Activated naive CD4-positive, alpha-beta T cell treated with anti-CD3 and anti-CD28 coated beads, Interleukin-2, amount 50 U/mL, for 24 hours (primary cell): ENCODE measurements at regions not wholly inside any gene's neighbourhood (a gene's known extent, or its start where the extent isn't known, plus 50 kb on each side); places are given as distances from the start of the nearest gene placed in this dataset.

Experiments
- H3K27ac Mint-ChIP-seq: one replicate; pipeline ENCODE4 v1.8.0; 2021; ENCODE audit warnings: mild to moderate bottlenecking, mixed read lengths
- H3K27me3 Mint-ChIP-seq: one replicate; pipeline ENCODE4 v1.8.0; 2021; ENCODE audit warnings: mixed read lengths
- H3K36me3 Mint-ChIP-seq: one replicate; pipeline ENCODE4 v1.8.0; 2021; ENCODE audit warnings: mixed read lengths
- H3K4me1 Mint-ChIP-seq: one replicate; pipeline ENCODE4 v1.8.0; 2021; ENCODE audit warnings: mixed read lengths
- H3K4me3 Mint-ChIP-seq: one replicate; pipeline ENCODE4 v1.8.0; 2021; ENCODE audit warnings: mild to moderate bottlenecking, mixed read lengths
- H3K9me3 Mint-ChIP-seq: one replicate; pipeline ENCODE4 v1.8.0; 2021; ENCODE audit warnings: mixed read lengths

DNA sequence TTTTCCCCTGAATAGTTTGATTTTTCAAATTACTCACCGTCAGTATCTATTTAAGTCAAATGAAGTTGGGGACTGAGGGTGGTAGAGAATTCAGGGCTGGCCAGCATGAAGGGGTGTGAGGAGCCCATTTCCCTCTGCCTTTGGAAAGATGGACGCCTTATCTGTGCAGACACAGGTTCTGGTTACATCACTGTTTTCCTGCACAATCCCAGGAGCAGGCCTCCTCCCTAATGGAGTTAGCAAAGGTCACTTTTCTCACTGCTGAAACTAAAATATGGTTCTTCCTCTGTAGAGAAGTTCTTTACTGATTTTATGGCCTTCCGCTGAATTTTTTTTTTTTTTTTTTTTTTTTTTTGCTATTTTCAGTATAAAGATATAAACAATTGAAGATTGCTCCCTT lies 69.1 kb downstream of the FOXD1 start:
- H3K27ac Mint-ChIP-seq = no peak overlapping the region
- no peak overlapping the region for H3K4me3 Mint-ChIP-seq
- H3K27me3 Mint-ChIP-seq = peaks cover 59% of the 10 kb centered on the region
- H3K9me3 Mint-ChIP-seq = peaks cover 10% of the 10 kb centered on the region
- H3K4me1 Mint-ChIP-seq = peaks cover 15% of the 10 kb centered on the region
- peaks cover 10% of the 10 kb centered on the region for H3K36me3 Mint-ChIP-seq

DNA sequence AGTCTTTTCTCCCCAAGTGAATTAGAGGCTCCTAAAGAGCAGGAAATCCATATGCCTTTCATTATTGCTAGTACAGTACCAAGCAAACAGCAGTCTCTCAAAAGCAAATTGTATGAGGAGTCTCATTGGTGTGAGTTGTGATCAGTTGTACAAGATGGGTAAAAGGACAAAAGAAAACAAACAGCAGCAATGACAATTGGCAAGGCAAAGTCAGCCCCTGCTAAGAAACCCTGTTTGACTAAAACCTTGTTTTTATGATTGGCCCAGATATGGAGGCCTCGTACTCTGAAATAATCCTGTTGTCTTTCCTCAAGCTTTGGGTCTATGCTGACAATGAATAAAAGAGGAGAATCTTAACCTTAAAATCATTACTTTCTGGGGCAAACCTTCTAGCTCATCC lies 69.8 kb downstream of the FOXD1 start:
- H3K4me3 Mint-ChIP-seq = no peak overlapping the region
- H3K27me3 Mint-ChIP-seq = peaks cover 58% of the 10 kb centered on the region
- no peak overlapping the region for H3K27ac Mint-ChIP-seq
- H3K36me3 Mint-ChIP-seq = peaks cover 3% of the 10 kb centered on the region
- H3K4me1 Mint-ChIP-seq = peaks cover 15% of the 10 kb centered on the region
- H3K9me3 Mint-ChIP-seq = peaks cover 3% of the 10 kb centered on the region

DNA sequence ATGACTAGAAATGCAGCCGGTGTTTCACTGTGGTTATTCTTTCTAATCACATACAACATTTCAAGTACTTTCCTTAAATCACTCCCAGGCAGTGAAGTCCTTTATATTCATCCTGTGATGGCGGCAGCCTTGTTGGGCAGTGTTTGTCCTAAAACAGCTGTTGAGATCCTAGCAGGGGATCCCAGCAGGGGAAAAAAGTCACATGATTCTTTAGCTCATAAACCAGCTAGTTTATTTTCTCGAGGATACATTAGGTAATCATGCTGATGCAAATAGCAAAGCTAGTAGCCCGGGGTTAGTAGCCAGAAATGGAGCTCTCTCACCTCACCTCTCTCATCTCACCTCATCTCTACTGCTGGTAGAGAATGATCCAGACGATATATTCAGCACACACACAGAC lies 70.5 kb downstream of the FOXD1 start:
- peaks cover 2% of the 10 kb centered on the region for H3K36me3 Mint-ChIP-seq
- peaks cover 59% of the 10 kb centered on the region for H3K27me3 Mint-ChIP-seq
- no peak overlapping the region for H3K27ac Mint-ChIP-seq
- no peak overlapping the region for H3K4me3 Mint-ChIP-seq
- no peaks in the 10 kb centered on the region for H3K9me3 Mint-ChIP-seq
- peaks cover 15% of the 10 kb centered on the region for H3K4me1 Mint-ChIP-seq

DNA sequence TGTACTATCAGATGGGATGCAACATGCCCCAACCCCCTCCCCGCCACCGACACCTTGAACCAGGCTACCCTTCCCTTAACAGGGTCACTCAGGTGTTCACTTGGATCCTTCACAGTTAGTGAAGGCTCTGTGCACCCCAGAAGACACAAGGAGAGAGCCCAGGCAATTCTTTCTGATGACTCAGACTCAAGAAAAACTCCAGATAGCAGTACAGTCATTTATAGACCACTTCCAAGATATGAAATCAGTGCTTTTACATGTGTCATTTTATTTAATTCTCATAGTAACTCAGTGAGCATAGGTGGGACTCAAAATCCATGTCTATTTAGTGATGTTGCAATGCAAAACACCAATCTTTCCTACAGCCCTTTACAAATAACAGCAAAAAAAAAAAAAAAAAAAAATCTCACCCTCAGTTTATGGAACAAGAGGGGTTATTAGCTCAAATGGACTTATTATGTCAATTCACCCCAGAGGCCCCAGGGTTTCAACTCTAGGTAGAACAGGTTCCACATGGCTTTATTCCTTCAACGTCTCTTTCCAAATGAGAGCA lies 71.9 kb downstream of the FOXD1 start:
- no peak overlapping the region for H3K4me3 Mint-ChIP-seq
- H3K36me3 Mint-ChIP-seq = no peaks in the 10 kb centered on the region
- H3K27ac Mint-ChIP-seq = no peak overlapping the region
- peaks cover 56% of the 10 kb centered on the region for H3K27me3 Mint-ChIP-seq
- H3K4me1 Mint-ChIP-seq = peaks cover 15% of the 10 kb centered on the region
- no peaks in the 10 kb centered on the region for H3K9me3 Mint-ChIP-seq

DNA sequence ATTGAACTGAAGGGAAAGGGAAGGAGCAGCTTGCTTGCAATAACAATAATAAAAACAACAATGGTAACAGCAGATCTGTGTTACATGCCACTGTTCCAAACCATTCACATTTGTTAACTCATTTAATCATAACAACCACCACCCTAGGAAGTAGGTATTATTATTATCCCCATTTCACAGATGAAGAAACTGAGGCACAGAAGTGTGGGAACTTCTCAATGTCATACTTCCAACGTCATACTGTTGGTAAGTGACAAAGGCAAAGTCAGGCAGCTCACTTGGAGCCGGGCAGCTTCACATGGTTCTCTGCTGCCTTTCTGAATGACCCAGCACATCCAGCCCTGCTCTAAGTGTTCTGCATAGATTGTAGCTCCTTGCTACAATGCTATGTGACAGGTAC lies 72.6 kb downstream of the FOXD1 start:
- peaks cover 10% of the 10 kb centered on the region for H3K4me1 Mint-ChIP-seq
- H3K4me3 Mint-ChIP-seq = no peak overlapping the region
- no peaks in the 10 kb centered on the region for H3K36me3 Mint-ChIP-seq
- H3K27me3 Mint-ChIP-seq = peaks cover 57% of the 10 kb centered on the region
- H3K9me3 Mint-ChIP-seq = no peaks in the 10 kb centered on the region
- H3K27ac Mint-ChIP-seq = no peak overlapping the region

DNA sequence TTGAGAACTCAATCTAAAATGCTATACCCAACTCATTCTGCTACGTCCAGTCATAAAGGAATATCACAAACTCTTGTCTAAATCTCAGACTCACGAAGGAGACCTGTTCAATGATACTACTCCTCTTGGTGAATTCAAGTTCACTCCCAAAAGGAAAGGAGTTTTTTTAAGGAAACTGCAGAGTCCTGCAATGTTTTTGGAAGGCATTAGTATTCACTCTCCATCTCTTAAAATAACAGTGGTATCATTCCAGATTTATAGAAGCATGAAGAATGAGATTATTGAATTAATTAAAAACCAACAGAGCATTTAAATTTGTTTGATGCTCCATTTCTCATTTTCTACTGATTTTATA lies 73.4 kb downstream of the FOXD1 start:
- H3K27me3 Mint-ChIP-seq = peaks cover 49% of the 10 kb centered on the region

DNA sequence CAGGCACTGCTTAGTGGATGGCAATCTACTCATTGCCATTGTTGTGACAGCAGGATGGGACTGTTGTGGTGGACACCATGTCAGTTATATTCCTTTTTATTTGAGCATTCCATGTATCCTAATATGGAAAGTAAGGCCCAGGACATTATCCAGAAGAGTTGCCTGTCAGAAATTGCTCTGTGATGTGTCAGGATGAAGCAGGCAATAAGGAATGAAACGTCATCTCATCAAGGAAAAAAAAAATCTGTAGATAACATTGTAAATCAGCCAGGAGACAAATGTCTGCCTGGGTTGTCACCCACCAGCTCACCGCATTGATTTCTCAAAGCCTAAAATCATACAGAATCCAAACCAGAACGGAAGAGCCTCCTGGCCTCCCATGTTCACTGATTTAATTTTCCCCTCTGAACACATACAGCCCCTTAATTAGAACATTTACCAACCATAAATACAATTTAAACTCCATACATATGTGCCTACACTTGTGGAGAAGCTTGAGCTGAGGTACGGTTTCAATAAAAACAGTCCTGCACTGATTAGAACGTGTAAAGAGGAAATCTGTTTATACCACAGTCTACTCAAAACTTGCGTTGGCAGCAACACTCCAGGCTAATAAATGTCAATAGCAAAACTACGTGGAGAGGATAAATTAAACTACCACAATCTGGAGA lies 73.9 kb downstream of the FOXD1 start:
- no peaks in the 10 kb centered on the region for H3K9me3 Mint-ChIP-seq
- H3K27ac Mint-ChIP-seq = no peak overlapping the region
- no peak overlapping the region for H3K4me3 Mint-ChIP-seq
- H3K36me3 Mint-ChIP-seq = no peaks in the 10 kb centered on the region
- no peaks in the 10 kb centered on the region for H3K4me1 Mint-ChIP-seq
- H3K27me3 Mint-ChIP-seq = peaks cover 45% of the 10 kb centered on the region

More for the DNA sequence above, 73.4 kb downstream of the FOXD1 start:
- Mint-ChIP-seq H3K9me3 (no peaks in the 10 kb centered on the region), H3K4me1 (peaks cover 2% of the 10 kb centered on the region), H3K27ac (no peak overlapping the region), H3K36me3 (no peaks in the 10 kb centered on the region), H3K4me3 (no peak overlapping the region)

DNA sequence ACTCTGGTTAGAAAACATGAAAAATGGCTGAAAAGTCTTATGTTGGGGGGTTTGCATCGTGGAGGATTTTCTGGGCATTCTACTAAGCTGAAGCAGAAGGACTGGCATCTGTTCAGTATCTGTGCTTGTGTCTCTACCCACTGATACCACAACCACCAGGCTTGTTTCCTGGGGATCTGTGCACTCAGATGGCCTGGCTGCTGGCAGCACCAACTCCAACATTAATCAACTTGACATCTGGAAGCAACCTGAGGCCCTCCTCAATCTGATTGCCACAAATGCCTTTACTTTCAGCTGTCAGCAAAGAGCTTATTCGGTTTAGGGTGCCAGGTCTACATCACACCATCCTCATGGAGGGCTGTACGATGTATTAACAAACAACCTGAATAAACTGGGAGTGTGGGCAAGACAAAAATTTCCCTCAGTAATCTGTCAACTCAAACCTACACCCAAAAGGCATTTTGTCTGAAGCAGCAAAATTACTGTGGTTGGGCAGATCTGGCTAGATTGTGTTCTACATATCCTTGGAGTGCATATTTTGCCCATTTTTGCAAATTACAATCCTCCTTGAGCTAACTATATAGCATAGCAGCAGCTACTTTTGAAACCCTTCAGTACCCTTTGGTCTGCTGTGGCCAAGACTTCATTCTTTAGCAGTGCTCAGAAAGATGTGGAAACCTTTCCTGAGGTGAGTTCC lies 74.6 kb downstream of the FOXD1 start:
- Mint-ChIP-seq H3K4me3 (no peak overlapping the region), H3K4me1 (no peaks in the 10 kb centered on the region), H3K36me3 (no peaks in the 10 kb centered on the region), H3K27ac (no peak overlapping the region), H3K9me3 (no peaks in the 10 kb centered on the region), H3K27me3 (peaks cover 45% of the 10 kb centered on the region)

DNA sequence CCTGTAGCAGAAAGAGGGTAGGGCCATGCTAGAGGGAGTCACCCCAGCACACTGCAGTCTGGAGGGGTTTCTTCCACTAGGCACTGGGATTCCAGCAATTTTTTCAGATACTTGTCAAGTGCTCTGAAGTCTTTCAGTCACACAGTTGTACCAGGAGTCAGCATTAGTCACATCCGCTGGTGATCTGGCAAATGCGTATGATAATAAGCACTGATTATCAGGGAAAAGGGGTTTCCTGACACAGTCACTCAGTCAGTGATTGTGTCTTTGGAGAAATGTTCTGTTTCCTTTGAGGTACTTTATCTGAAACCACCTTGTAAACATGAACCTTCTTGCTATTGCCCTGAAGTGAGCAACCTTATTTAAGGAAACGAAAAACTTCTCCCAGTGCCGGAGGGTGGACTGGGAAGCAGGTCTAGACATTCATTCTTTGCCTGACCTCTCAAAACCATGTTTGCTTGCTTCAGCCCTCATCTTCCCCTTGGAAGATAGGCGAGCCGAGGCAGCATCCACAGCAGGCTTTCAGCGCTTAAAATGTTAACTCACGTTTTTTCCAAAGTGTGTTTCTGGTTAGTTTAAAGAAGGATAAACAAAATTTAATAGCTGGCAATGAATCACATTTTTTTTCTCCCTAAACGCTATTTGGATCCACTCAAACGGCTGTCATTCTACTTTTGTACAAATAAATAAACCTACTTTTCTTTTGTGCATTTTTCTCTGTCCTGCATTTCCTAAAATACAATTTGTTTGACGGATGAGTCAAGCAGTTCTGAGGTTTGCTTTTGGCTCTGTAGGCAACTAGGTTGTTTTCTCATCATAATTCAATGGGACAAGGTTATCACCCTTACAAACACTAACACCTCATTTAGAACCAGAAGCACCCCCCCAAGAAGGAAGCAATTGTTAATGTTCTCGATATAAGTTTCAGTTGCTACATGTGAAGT lies 77.7 kb downstream of the FOXD1 start:
- no peaks in the 10 kb centered on the region for H3K9me3 Mint-ChIP-seq
- no peaks in the 10 kb centered on the region for H3K4me1 Mint-ChIP-seq
- peaks cover 30% of the 10 kb centered on the region for H3K27me3 Mint-ChIP-seq
- no peak overlapping the region for H3K4me3 Mint-ChIP-seq
- no peak overlapping the region for H3K27ac Mint-ChIP-seq
- no peaks in the 10 kb centered on the region for H3K36me3 Mint-ChIP-seq

DNA sequence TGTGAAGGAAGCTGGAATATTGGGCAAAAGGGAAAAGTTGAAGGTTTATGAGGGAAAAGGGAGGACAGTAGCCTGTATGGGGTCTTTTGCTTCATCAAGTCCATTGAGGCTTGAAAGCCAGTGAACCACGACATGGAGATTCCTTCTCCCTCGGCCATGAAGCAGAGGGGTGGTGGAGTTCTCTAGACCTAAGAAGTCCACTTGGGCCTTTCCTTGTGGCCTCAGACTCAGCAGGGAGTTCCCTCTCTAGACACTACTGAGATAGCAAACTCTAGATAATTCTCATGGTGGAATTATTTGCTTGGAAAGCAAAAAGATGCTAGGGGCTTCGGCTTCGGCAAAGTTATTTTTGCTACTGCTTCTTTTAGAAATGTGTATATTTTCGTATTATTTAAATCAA lies 78.5 kb downstream of the FOXD1 start:
- H3K4me3 Mint-ChIP-seq = no peak overlapping the region
- H3K4me1 Mint-ChIP-seq = no peaks in the 10 kb centered on the region
- H3K27me3 Mint-ChIP-seq = peaks cover 25% of the 10 kb centered on the region
- no peak overlapping the region for H3K27ac Mint-ChIP-seq
- H3K36me3 Mint-ChIP-seq = no peaks in the 10 kb centered on the region
- no peaks in the 10 kb centered on the region for H3K9me3 Mint-ChIP-seq

DNA sequence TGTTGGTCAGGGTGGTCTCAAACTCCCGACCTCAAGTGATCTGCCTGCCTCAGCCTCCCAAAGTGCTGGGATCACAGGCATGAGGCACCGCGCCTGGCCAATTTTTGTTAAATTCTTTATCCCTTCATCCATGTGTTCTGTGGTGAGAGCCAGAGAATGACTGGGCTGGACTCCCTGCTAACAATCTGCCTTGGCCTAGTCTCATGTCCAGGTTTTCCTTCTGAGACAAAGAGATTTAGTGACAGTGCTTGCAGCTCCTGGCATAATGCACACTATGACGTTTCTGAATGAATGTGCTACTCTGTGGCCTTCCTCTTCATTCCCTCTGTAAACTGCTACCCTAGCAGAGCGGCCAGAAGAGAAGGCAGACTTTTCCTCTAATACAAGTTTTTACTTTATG lies 79.3 kb downstream of the FOXD1 start:
- peaks cover 21% of the 10 kb centered on the region for H3K27me3 Mint-ChIP-seq
- no peaks in the 10 kb centered on the region for H3K36me3 Mint-ChIP-seq
- H3K27ac Mint-ChIP-seq = no peak overlapping the region
- no peaks in the 10 kb centered on the region for H3K4me1 Mint-ChIP-seq
- H3K4me3 Mint-ChIP-seq = no peak overlapping the region
- H3K9me3 Mint-ChIP-seq = no peaks in the 10 kb centered on the region

DNA sequence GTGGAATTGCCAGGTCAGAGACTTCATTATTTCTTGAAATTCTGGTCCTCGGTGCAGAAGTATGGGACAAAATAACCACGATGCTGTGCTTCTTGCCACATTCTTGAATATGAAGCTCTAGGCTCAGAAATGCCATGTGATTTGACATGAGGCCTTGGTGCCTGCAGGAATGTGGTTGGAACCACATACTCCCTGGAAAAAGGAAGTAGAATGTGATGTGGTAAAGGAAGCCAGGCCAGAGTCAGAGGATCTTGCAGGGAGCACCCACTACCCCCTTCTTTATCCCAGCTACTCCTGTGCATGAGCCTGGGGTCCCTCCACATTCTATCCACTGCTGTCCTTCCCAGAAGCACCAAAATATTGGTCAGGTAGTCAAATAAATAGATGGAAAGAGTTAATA lies 80.9 kb downstream of the FOXD1 start:
- Mint-ChIP-seq H3K9me3 (no peaks in the 10 kb centered on the region), H3K4me1 (no peaks in the 10 kb centered on the region), H3K27ac (no peak overlapping the region), H3K36me3 (no peaks in the 10 kb centered on the region), H3K4me3 (no peak overlapping the region), H3K27me3 (peaks cover 13% of the 10 kb centered on the region)

DNA sequence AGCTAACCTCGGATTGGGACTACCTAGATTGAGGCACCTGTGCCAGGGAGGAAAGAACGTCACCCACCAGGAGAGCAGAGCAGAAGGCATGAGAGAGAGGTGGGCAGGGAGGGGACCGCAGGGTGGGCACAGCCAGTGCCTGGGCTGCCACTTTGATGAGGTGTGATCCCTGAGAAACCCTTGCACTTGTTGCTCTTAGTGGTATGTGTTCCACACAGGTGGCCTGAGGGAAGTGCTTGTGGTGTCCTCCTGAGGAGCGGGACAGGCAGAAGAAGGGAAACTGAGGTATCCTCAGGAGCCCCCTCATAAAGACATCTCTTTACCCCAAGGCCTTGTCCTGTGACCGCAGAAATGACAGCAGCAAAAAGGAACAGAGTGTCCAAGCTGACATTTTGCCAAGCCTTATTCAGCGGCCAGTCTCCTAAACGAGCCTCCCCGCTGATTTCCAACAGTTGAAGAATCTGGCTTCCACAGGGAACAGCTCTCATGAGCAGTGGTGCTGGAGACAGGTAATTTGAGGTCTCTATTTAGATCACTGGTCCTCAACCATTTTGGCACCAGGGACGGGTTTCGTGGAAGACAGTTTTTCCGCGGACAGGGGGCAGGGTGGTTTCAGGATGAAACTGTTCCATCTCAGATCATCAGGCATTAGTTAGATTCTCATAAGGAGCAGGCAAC lies 82.4 kb downstream of the FOXD1 start:
- no peaks in the 10 kb centered on the region for H3K9me3 Mint-ChIP-seq
- H3K27ac Mint-ChIP-seq = no peak overlapping the region
- H3K27me3 Mint-ChIP-seq = peaks cover 14% of the 10 kb centered on the region
- H3K4me1 Mint-ChIP-seq = no peaks in the 10 kb centered on the region
- no peaks in the 10 kb centered on the region for H3K36me3 Mint-ChIP-seq
- no peak overlapping the region for H3K4me3 Mint-ChIP-seq

DNA sequence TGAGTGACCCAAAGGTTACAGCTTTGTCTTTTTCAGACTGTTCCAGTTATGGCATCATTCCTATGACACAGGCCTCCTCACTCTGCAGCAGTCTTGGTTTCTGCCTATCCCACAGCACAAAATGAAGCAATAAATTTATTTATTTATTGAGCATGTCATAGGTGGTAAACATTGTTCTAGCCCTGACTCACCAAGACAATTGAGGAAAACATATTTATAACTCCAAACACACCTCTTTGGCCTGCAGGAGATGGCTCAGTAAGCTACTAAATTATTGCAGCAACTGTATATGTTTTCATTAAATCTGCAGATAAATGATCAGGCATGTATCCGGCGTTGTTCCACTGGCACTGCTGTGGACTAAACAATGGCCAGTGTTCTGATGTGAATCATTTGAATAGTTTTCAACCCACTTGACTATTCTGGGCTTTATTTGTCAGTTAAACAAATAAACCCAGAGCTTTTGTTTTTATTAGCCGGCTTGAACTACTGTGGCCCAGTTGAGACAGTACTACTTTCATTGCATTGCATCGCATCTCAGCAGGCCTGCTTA lies 83.2 kb downstream of the FOXD1 start:
- Mint-ChIP-seq H3K27me3 (peaks cover 16% of the 10 kb centered on the region), H3K4me1 (no peaks in the 10 kb centered on the region), H3K4me3 (no peak overlapping the region), H3K9me3 (no peaks in the 10 kb centered on the region), H3K36me3 (no peaks in the 10 kb centered on the region), H3K27ac (no peak overlapping the region)
